ENCODE measurements at regions not wholly inside any gene's neighbourhood (a gene's known extent, or its start where the extent isn't known, plus 50 kb on each side); places are given as distances from the start of the nearest gene placed in this dataset.
A peak's percentile ranks its signal among the peaks of the same experiment; 100 is the strongest.

DNA sequence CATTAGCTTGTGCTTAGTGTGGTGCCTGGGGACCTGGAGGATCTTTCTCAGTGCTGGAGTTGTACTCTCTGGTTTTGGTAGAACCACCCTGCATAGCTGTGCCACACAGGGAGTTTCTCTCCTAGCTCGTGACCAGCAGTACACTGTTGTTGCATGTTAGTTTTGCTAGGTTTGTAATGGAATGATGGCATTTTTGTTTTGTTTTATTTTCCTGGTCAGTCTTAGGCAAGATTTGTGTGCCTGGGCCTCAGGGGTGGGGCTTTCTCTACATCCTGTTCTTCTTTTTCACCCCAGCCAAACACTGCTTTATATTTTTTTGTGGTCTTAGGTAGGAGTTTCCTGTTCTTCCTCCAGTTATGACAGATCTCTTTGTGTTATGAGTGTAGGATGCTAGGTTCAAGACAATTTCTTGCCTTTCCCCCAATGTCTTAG, 534.5 kb upstream of the KCNMB2 start:
- peaks cover 4% of the 10 kb centered on the region; the same call in 1 of the 2 replicates for H3K9me3 ChIP-seq (ENCODE audit: insufficient read depth, low read depth)
- H4K20me1 ChIP-seq (ENCODE audit: insufficient read depth) = no peaks in the 10 kb centered on the region
- ChIA-PET POLR2A (ENCODE audit: unreplicated experiment) (no interaction called here), CTCF (no interaction called here)
- H3K27me3 ChIP-seq (ENCODE audit: insufficient read depth, low read depth) = no peaks in the 10 kb centered on the region
- TF ChIP-seq, protein P1, sequence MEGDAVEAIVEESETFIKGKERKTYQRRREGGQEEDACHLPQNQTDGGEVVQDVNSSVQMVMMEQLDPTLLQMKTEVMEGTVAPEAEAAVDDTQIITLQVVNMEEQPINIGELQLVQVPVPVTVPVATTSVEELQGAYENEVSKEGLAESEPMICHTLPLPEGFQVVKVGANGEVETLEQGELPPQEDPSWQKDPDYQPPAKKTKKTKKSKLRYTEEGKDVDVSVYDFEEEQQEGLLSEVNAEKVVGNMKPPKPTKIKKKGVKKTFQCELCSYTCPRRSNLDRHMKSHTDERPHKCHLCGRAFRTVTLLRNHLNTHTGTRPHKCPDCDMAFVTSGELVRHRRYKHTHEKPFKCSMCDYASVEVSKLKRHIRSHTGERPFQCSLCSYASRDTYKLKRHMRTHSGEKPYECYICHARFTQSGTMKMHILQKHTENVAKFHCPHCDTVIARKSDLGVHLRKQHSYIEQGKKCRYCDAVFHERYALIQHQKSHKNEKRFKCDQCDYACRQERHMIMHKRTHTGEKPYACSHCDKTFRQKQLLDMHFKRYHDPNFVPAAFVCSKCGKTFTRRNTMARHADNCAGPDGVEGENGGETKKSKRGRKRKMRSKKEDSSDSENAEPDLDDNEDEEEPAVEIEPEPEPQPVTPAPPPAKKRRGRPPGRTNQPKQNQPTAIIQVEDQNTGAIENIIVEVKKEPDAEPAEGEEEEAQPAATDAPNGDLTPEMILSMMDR (conservative IDR thresholded peaks at IDR 0.05) = no peak
- no TSS peak for BruUV-seq (replicated peaks)
- H3K4me3 ChIP-seq = no peak overlapping the region
- intact Hi-C loops (cut with micrococcal nuclease; ENCODE audit: unreplicated experiment) = no loop called here
- H3K27ac ChIP-seq = no peak overlapping the region
- peak overlapping the region; percentile 14; the same call in 1 of the 2 replicates for H2AFZ ChIP-seq
- H3K36me3 ChIP-seq (ENCODE audit: low read depth) = no peaks in the 10 kb centered on the region
- H3K4me2 ChIP-seq = no peak overlapping the region
- H3K4me1 ChIP-seq (replicated peaks; ENCODE audit: insufficient read depth) = no peaks in the 10 kb centered on the region
- no peaks in the 10 kb centered on the region for H3F3A ChIP-seq (ENCODE audit: insufficient read depth, low read depth)
- no peak for DNase-seq
- H3K9me2 ChIP-seq (ENCODE audit: insufficient read depth) = no peaks in the 10 kb centered on the region; the same call in 1 of the 2 replicates
- H3K79me2 ChIP-seq (ENCODE audit: low read depth) = no peaks in the 10 kb centered on the region

GRCh38 chr3:178002113-178002512, 534.1 kb upstream of the KCNMB2 start:
- ChIA-PET POLR2A (ENCODE audit: unreplicated experiment) (interaction anchor here (0.6 kb wide), 1 partner anchor 35 kb away, joined by 4 read pairs; no protein-coding TSS in a partner anchor), CTCF (no interaction called here)
- peaks cover 4% of the 10 kb centered on the region; the same call in 1 of the 2 replicates for H3K9me3 ChIP-seq (ENCODE audit: insufficient read depth, low read depth)
- no peak for DNase-seq
- no peaks in the 10 kb centered on the region; the same call in 1 of the 2 replicates for H3K9me2 ChIP-seq (ENCODE audit: insufficient read depth)
- H3K27me3 ChIP-seq (ENCODE audit: insufficient read depth, low read depth) = no peaks in the 10 kb centered on the region
- H3K79me2 ChIP-seq (ENCODE audit: low read depth) = no peaks in the 10 kb centered on the region
- H3K4me1 ChIP-seq (replicated peaks; ENCODE audit: insufficient read depth) = no peaks in the 10 kb centered on the region
- H3K27ac ChIP-seq = no peak overlapping the region
- H2AFZ ChIP-seq = peak overlapping the region; percentile 14; the same call in 1 of the 2 replicates
- intact Hi-C loops (cut with micrococcal nuclease; ENCODE audit: unreplicated experiment) = no loop called here
- no peaks in the 10 kb centered on the region for H4K20me1 ChIP-seq (ENCODE audit: insufficient read depth)
- no TSS peak for BruUV-seq (replicated peaks)
- no peak for TF ChIP-seq EZH2 (IDR thresholded peaks at IDR 0.05; ENCODE audit: low read depth)
- TF ChIP-seq, protein P1 (conservative IDR thresholded peaks at IDR 0.05) = no peak
- no peak overlapping the region for H3K4me2 ChIP-seq
- H3K36me3 ChIP-seq (ENCODE audit: low read depth) = no peaks in the 10 kb centered on the region
- no peak overlapping the region for H3K4me3 ChIP-seq
- no peaks in the 10 kb centered on the region for H3F3A ChIP-seq (ENCODE audit: insufficient read depth, low read depth)

- no peak overlapping the region for H3K4me3 ChIP-seq
- intact Hi-C loops (cut with micrococcal nuclease; ENCODE audit: unreplicated experiment) = no loop called here
- DNase-seq = no peak
- no peaks in the 10 kb centered on the region for H4K20me1 ChIP-seq (ENCODE audit: insufficient read depth)
- H3K27me3 ChIP-seq (ENCODE audit: insufficient read depth, low read depth) = no peaks in the 10 kb centered on the region
- peaks cover 2% of the 10 kb centered on the region; the same call in 1 of the 2 replicates for H3K9me3 ChIP-seq (ENCODE audit: insufficient read depth, low read depth)
- no TSS peak for BruUV-seq (replicated peaks)
- H3F3A ChIP-seq (ENCODE audit: insufficient read depth, low read depth) = no peaks in the 10 kb centered on the region
- H3K4me2 ChIP-seq = no peak overlapping the region
- H3K27ac ChIP-seq = no peak overlapping the region
- H2AFZ ChIP-seq = 0 out of 2 replicates have a peak overlapping the region, but pooled peaks have one; percentile 23
- no peaks in the 10 kb centered on the region; the same call in 1 of the 2 replicates for H3K9me2 ChIP-seq (ENCODE audit: insufficient read depth)
- H3K4me1 ChIP-seq (replicated peaks; ENCODE audit: insufficient read depth) = no peaks in the 10 kb centered on the region
- H3K79me2 ChIP-seq (ENCODE audit: low read depth) = no peaks in the 10 kb centered on the region
- ChIA-PET CTCF (no interaction called here), POLR2A (ENCODE audit: unreplicated experiment) (no interaction called here)
- TF ChIP-seq, protein P1 (conservative IDR thresholded peaks at IDR 0.05) = no peak
- TF ChIP-seq EZH2 (IDR thresholded peaks at IDR 0.05; ENCODE audit: low read depth) = no peak
- H3K36me3 ChIP-seq (ENCODE audit: low read depth) = no peaks in the 10 kb centered on the region
Measured at GRCh38 chr3:178003756-178004155, 532.5 kb upstream of the KCNMB2 start.

Data from PC-9 (cell line).